Vagina (tissue), 2 donors: ENCODE measurements at regions not wholly inside any gene's neighbourhood (a gene's known extent, or its start where the extent isn't known, plus 50 kb on each side); places are given as distances from the start of the nearest gene placed in this dataset.

Experiments used
- POLR2A ChIP-seq, 2 donors: fragments of 450-650 bp; IDR thresholded peaks; one replicate each; pipeline ENCODE4 v1.6.1; 2017; ENCODE audit warnings: antibody characterized with exemption in 2 of 2, mild to moderate bottlenecking in 2 of 2, moderate library complexity in 2 of 2
- TF ChIP-seq, protein P1 (sequence below), 3 experiments: fragments of 450-650 bp in 2 of 3; fragments of 200-600 bp in 1 of 3; sonication (generic) in 1 of 3; IDR thresholded peaks; one replicate each; pipeline ENCODE4 v1.5.1; 2017 to 2019; ENCODE audit warnings: antibody characterized with exemption in 3 of 3, mild to moderate bottlenecking in 2 of 3, moderate library complexity in 2 of 3

DNA sequence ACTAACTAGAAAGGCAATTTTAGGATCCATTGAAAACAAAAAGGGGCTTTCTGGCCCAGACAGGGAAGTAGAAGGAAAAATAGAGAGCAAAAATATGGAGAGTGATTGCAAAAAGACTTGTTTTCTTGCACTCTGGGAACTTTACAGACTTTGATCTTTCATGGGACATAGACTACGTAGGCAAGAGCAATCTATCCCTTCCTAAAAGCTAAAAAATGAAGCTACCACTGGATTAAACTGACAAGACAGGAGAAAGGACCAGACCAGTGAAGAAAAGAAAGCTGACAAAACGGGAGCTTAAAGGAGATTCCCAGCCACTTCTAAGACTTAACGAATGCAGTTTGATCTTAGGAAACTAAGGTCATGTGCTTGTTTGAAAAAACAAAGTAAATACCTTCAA is 524.5 kb downstream of the KLF5 start:
- TF ChIP-seq, protein P1, sequence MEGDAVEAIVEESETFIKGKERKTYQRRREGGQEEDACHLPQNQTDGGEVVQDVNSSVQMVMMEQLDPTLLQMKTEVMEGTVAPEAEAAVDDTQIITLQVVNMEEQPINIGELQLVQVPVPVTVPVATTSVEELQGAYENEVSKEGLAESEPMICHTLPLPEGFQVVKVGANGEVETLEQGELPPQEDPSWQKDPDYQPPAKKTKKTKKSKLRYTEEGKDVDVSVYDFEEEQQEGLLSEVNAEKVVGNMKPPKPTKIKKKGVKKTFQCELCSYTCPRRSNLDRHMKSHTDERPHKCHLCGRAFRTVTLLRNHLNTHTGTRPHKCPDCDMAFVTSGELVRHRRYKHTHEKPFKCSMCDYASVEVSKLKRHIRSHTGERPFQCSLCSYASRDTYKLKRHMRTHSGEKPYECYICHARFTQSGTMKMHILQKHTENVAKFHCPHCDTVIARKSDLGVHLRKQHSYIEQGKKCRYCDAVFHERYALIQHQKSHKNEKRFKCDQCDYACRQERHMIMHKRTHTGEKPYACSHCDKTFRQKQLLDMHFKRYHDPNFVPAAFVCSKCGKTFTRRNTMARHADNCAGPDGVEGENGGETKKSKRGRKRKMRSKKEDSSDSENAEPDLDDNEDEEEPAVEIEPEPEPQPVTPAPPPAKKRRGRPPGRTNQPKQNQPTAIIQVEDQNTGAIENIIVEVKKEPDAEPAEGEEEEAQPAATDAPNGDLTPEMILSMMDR (IDR thresholded peaks at IDR 0.05), result no peak
- TF ChIP-seq POLR2A (IDR thresholded peaks at IDR 0.05), result no peak
